A673 (cell line): ENCODE measurements at regions not wholly inside any gene's neighbourhood (a gene's known extent, or its start where the extent isn't known, plus 50 kb on each side); places are given as distances from the start of the nearest gene placed in this dataset.

Experiments
- EZH2 ChIP-seq: fragments of 200-600 bp; sonication (generic); IDR thresholded peaks from 2 replicates; pipeline ENCODE4 v1.6.1; 2017; ENCODE audit warnings: borderline replicate concordance, low read depth, mild to moderate bottlenecking, mixed read lengths, antibody characterized with exemption, low read length; ENCODE audit not compliant: poor library complexity, severe bottlenecking
- TF ChIP-seq, protein P1 (sequence below): fragments of 300-800, 200-600 bp; sonication (generic); conservative IDR thresholded peaks from 2 replicates; pipeline ENCODE4 v1.5.1; 2017; ENCODE audit warnings: low read depth, mild to moderate bottlenecking, antibody characterized with exemption, low read length, moderate library complexity, mixed read lengths

DNA sequence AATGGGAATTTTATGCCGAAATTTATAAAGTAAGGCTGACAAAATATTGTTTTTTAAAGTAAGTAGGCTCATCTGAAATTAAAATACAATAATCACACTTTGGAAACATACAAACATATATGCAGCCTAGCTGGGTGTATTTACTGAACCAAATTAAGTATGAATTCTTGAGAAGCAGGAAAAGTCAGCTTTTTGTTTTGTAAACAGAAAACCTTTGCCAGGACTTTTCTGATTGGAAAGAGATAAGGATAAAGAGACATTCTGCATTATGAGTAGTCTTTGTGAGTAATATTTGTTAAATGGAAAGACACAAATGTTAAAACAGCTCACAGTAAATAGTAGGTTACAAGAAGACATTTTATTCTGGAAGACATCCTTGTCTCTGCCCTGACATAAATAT is 1380.8 kb downstream of the GRIK2 start:
- TF ChIP-seq EZH2 = no peak
- TF ChIP-seq, protein P1, sequence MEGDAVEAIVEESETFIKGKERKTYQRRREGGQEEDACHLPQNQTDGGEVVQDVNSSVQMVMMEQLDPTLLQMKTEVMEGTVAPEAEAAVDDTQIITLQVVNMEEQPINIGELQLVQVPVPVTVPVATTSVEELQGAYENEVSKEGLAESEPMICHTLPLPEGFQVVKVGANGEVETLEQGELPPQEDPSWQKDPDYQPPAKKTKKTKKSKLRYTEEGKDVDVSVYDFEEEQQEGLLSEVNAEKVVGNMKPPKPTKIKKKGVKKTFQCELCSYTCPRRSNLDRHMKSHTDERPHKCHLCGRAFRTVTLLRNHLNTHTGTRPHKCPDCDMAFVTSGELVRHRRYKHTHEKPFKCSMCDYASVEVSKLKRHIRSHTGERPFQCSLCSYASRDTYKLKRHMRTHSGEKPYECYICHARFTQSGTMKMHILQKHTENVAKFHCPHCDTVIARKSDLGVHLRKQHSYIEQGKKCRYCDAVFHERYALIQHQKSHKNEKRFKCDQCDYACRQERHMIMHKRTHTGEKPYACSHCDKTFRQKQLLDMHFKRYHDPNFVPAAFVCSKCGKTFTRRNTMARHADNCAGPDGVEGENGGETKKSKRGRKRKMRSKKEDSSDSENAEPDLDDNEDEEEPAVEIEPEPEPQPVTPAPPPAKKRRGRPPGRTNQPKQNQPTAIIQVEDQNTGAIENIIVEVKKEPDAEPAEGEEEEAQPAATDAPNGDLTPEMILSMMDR = no peak
